Panc1 (cell line): ENCODE measurements at regions not wholly inside any gene's neighbourhood (a gene's known extent, or its start where the extent isn't known, plus 50 kb on each side); places are given as distances from the start of the nearest gene placed in this dataset.

Source experiments
- ATAC-seq: fragments of 200-7000 bp; cut with Tn5 transposase; 2 replicates; pipeline ENCODE4 v1.9.1; 2020; ENCODE audit warnings: mild to moderate bottlenecking, moderate library complexity
- BruUV-seq: library from RNA; stranded (reverse); fragments of 400-500 nt; replicated peaks from 2 replicates; lab custom pipeline; 2021; lab: Mats Ljungman, UMichigan
- CTCF ChIA-PET: fragments of 300-600 bp; sonication (Branson Sonifier 250); formaldehyde crosslinking; loops from one replicate; lab custom pipeline; 2022; ENCODE audit warnings: antibody characterized with exemption; lab: Charles Lee
- POLR2A ChIA-PET: fragments of 300-600 bp; sonication (Branson Sonifier 250); formaldehyde crosslinking; loops from one replicate; lab custom pipeline; 2022; ENCODE audit warnings: antibody characterized with exemption; lab: Charles Lee
- DNase-seq: peaks from one replicate; pipeline ENCODE4 v3.0.0-alpha.2; 2010; ENCODE audit warnings: low read depth, low spot score
- H3K27ac ChIP-seq: 2 replicates; pipeline ENCODE4 v1.5.1; 2011; ENCODE audit warnings: mild to moderate bottlenecking, low read length, inconsistent platforms
- H3K27me3 ChIP-seq: fragments of 200-500 bp; sonication (Bioruptor generic); 2 replicates; pipeline ENCODE4 v1.6.0; 2014; ENCODE audit warnings: low read length, inconsistent platforms; ENCODE audit not compliant: control insufficient read depth, insufficient read depth
- H3K36me3 ChIP-seq: fragments of 200-500 bp; sonication (Bioruptor generic); 2 replicates; pipeline ENCODE4 v1.5.1; 2014; ENCODE audit warnings: inconsistent platforms, mild to moderate bottlenecking, low read length, moderate library complexity; ENCODE audit not compliant: control insufficient read depth, insufficient read depth
- H3K4me1 ChIP-seq: 2 replicates; pipeline ENCODE4 v1.5.1; 2011; ENCODE audit warnings: inconsistent platforms, mild to moderate bottlenecking, low read length, moderate library complexity; ENCODE audit not compliant: control insufficient read depth, insufficient read depth
- H3K4me3 ChIP-seq, 2 experiments: 2 replicates each; pipeline ENCODE4 v1.5.1; 2011 to 2012; ENCODE audit warnings: low read depth in 2 of 2, low read length in 2 of 2, mild to moderate bottlenecking in 2 of 2, inconsistent platforms in 1 of 2, moderate library complexity in 1 of 2
- H3K9me3 ChIP-seq: fragments of 200-500 bp; sonication (Bioruptor generic); 2 replicates; pipeline ENCODE4 v1.5.1; 2014; ENCODE audit warnings: low read depth, mild to moderate bottlenecking, inconsistent platforms, low read length, moderate library complexity; ENCODE audit not compliant: control insufficient read depth, insufficient read depth
- CTCF ChIP-seq: fragments of 450-650 bp; IDR thresholded peaks from 2 replicates; pipeline ENCODE4 v1.5.1; 2017; ENCODE audit warnings: mild to moderate bottlenecking
- POLR2AphosphoS5 ChIP-seq: IDR thresholded peaks from 2 replicates; pipeline ENCODE4 v1.6.1; 2012; ENCODE audit warnings: mild to moderate bottlenecking, low read depth, low read length, moderate library complexity
- SIN3A ChIP-seq: IDR thresholded peaks from 2 replicates; pipeline ENCODE4 v1.6.1; 2012; ENCODE audit warnings: low read depth, mild to moderate bottlenecking, low read length, moderate library complexity, borderline replicate concordance; ENCODE audit not compliant: insufficient read depth
- TCF7L2 ChIP-seq: IDR thresholded peaks from 2 replicates; pipeline ENCODE4 v1.6.1; 2011; ENCODE audit warnings: mild to moderate bottlenecking, low read depth, low read length, inconsistent platforms
- in situ Hi-C: cut with HindIII; loops from 2 replicates; pipeline ENCODE4 v1.10.0; 2016; ENCODE audit warnings: low sequenced_read_pairs, low pct_unique_long_range_greater_than_20kb
- intact Hi-C: fragments of 100-400 bp; cut with micrococcal nuclease; formaldehyde crosslinking; loops from one replicate; pipeline ENCODE4 v1.10.0; 2022; ENCODE audit not compliant: unreplicated experiment
- TF ChIP-seq, protein P1 (sequence below), 2 experiments: IDR thresholded peaks; 2 replicates each; pipeline ENCODE4 v1.6.1; 2011 to 2012; ENCODE audit warnings: low read depth in 2 of 2, control low read depth in 1 of 2, low read length in 1 of 2, mild to moderate bottlenecking in 1 of 2, moderate library complexity in 1 of 2; ENCODE audit not compliant: insufficient read depth in 1 of 2

- DNase-seq (no peak), ATAC-seq (no peak)
- TF ChIP-seq POLR2AphosphoS5, result no peak
- no TSS peak for BruUV-seq
- POLR2A ChIA-PET, result no interaction called here
- intact Hi-C loops, result no loop called here
- H3K4me3 ChIP-seq, result no peak overlapping the region
- no peaks in the 10 kb centered on the region for H3K36me3 ChIP-seq
- H3K9me3 ChIP-seq, result no peaks in the 10 kb centered on the region
- CTCF ChIA-PET, result no interaction called here
- no peaks in the 10 kb centered on the region for H3K4me1 ChIP-seq
- no peak overlapping the region for H3K27ac ChIP-seq
- no peaks in the 10 kb centered on the region for H3K27me3 ChIP-seq
- in situ Hi-C loops, result no loop called here
Measured at GRCh38 chr6:156646496-156646895, 130.7 kb upstream of the ARID1B start.

DNA sequence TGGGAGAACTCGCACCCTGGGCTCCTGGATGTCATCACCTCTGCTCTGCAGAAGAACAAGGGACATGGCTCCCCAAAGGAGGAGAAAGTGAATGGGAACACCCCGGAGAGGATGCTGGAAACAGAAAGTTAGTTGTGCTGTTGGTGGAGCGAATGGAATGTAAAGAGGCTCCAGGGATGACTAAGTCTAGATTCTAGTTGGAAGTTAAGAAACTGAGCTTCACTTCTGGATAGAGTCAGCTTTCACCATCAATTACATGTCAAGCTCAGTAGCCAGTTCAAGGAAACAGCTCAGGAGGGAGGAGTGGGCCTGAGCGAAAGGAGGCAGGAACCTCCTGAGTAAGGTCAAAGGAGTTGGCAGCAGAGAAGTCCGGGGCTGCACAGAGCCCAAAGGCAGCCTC, 132.1 kb upstream of the ARID1B start:
- H3K36me3 ChIP-seq, result no peaks in the 10 kb centered on the region
- in situ Hi-C loops (no loop called here), intact Hi-C loops (no loop called here)
- DNase-seq (no peak), ATAC-seq (no peak)
- CTCF ChIA-PET, result no interaction called here
- H3K9me3 ChIP-seq, result no peaks in the 10 kb centered on the region
- BruUV-seq, result no TSS peak
- POLR2A ChIA-PET, result interaction anchor here (0.6 kb wide), 1 partner anchor 251 kb away, joined by 3 read pairs; no protein-coding TSS in a partner anchor
- TF ChIP-seq TCF7L2 (no peak), CTCF (no peak), SIN3A (no peak), POLR2AphosphoS5 (no peak)
- TF ChIP-seq, protein P1, sequence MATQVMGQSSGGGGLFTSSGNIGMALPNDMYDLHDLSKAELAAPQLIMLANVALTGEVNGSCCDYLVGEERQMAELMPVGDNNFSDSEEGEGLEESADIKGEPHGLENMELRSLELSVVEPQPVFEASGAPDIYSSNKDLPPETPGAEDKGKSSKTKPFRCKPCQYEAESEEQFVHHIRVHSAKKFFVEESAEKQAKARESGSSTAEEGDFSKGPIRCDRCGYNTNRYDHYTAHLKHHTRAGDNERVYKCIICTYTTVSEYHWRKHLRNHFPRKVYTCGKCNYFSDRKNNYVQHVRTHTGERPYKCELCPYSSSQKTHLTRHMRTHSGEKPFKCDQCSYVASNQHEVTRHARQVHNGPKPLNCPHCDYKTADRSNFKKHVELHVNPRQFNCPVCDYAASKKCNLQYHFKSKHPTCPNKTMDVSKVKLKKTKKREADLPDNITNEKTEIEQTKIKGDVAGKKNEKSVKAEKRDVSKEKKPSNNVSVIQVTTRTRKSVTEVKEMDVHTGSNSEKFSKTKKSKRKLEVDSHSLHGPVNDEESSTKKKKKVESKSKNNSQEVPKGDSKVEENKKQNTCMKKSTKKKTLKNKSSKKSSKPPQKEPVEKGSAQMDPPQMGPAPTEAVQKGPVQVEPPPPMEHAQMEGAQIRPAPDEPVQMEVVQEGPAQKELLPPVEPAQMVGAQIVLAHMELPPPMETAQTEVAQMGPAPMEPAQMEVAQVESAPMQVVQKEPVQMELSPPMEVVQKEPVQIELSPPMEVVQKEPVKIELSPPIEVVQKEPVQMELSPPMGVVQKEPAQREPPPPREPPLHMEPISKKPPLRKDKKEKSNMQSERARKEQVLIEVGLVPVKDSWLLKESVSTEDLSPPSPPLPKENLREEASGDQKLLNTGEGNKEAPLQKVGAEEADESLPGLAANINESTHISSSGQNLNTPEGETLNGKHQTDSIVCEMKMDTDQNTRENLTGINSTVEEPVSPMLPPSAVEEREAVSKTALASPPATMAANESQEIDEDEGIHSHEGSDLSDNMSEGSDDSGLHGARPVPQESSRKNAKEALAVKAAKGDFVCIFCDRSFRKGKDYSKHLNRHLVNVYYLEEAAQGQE (IDR thresholded peaks at IDR 0.05; ENCODE audit: insufficient read depth in 1 of 2, low read depth in 2 of 2, low read length in 1 of 2), result no peak
- no peak overlapping the region for H3K4me3 ChIP-seq
- no peaks in the 10 kb centered on the region for H3K4me1 ChIP-seq
- no peak overlapping the region for H3K27ac ChIP-seq
- H3K27me3 ChIP-seq, result no peaks in the 10 kb centered on the region

GRCh38 chr6:156639009-156639721, 138.0 kb upstream of the ARID1B start:
- no peak overlapping the region for H3K27ac ChIP-seq
- in situ Hi-C loops (no loop called here), intact Hi-C loops (no loop called here)
- no peak overlapping the region for H3K4me3 ChIP-seq
- H3K27me3 ChIP-seq, result no peaks in the 10 kb centered on the region
- no peaks in the 10 kb centered on the region for H3K36me3 ChIP-seq
- POLR2A ChIA-PET, result interaction anchor here (0.5 kb wide), 1 partner anchor 268 kb away, joined by 8 read pairs; no protein-coding TSS in a partner anchor
- no TSS peak for BruUV-seq
- TF ChIP-seq SIN3A (no peak), TCF7L2 (no peak), CTCF (no peak), POLR2AphosphoS5 (no peak)
- TF ChIP-seq, protein P1 (IDR thresholded peaks at IDR 0.05; ENCODE audit: insufficient read depth in 1 of 2, low read depth in 2 of 2, low read length in 1 of 2), result no peak
- H3K9me3 ChIP-seq, result no peaks in the 10 kb centered on the region
- H3K4me1 ChIP-seq, result peaks cover 7% of the 10 kb centered on the region
- DNase-seq (no peak), ATAC-seq (no peak)
- CTCF ChIA-PET, result no interaction called here
